GM12892 (cell line): ENCODE measurements at regions not wholly inside any gene's neighbourhood (a gene's known extent, or its start where the extent isn't known, plus 50 kb on each side); places are given as distances from the start of the nearest gene placed in this dataset.

ENCODE experiments used
- POLR2A ChIP-seq: IDR thresholded peaks from 2 replicates; pipeline ENCODE4 v1.6.1; 2011; ENCODE audit warnings: low read depth, low read length, control low read depth
- POLR2AphosphoS5 ChIP-seq: IDR thresholded peaks from 2 replicates; pipeline ENCODE4 v1.6.1; 2011; ENCODE audit warnings: low read depth, low read length, control low read depth
- TAF1 ChIP-seq: IDR thresholded peaks from 2 replicates; pipeline ENCODE4 v1.6.1; 2011; ENCODE audit warnings: low read depth, mild to moderate bottlenecking, control low read depth, low read length, borderline replicate concordance

DNA sequence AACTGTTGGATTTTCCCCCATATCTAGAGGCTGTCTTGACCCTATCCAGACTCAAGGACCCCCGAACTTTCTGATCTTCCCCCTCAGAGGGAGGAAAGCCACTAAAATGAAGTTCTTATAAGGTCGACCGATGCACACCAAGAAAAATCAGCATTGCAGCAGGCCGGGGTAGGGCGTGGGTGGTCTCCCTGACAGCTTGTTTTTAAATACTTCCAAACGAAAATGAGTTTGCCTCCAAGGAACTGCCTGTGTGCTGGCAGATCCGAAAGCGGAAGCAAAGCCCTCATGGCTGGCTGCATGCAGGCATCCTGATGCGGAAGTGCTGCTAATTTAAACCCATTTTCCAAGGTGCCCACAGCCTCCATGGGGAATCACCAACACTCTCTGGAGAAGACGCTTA is 374.3 kb upstream of the XYLT1 start:
- TF ChIP-seq POLR2AphosphoS5 (no peak), POLR2A (no peak), TAF1 (no peak)
